Mesothelial cell of epicardium (in vitro differentiated cells): ENCODE measurements at regions not wholly inside any gene's neighbourhood (a gene's known extent, or its start where the extent isn't known, plus 50 kb on each side); places are given as distances from the start of the nearest gene placed in this dataset.

Experiments
- DNase-seq, 2 experiments: peaks; one replicate each; pipeline ENCODE4 v3.0.0; 2021; ENCODE audit warnings: low spot score in 2 of 2; ENCODE audit not compliant: unreplicated experiment in 2 of 2
- H3K27ac Mint-ChIP-seq: 2 replicates; pipeline ENCODE4 v1.8.0; 2021; ENCODE audit warnings: mixed read lengths
- H3K27me3 Mint-ChIP-seq: 2 replicates; pipeline ENCODE4 v1.8.0; 2021; ENCODE audit warnings: low read depth, mixed read lengths
- H3K36me3 Mint-ChIP-seq: 2 replicates; pipeline ENCODE4 v1.8.0; 2021; ENCODE audit warnings: mixed read lengths
- H3K4me1 Mint-ChIP-seq: 2 replicates; pipeline ENCODE4 v1.8.0; 2021; ENCODE audit warnings: mixed read lengths
- H3K4me3 Mint-ChIP-seq: 2 replicates; pipeline ENCODE4 v1.8.0; 2021; ENCODE audit warnings: mild to moderate bottlenecking, moderate library complexity, mixed read lengths
- H3K9me3 Mint-ChIP-seq: 2 replicates; pipeline ENCODE4 v1.8.0; 2021; ENCODE audit warnings: mixed read lengths
- CTCF ChIP-seq: fragments of 200-600 bp; sonication (generic); IDR thresholded peaks from one replicate; pipeline ENCODE4 v1.5.0; 2021; ENCODE audit warnings: antibody characterized with exemption; ENCODE audit not compliant: unreplicated experiment

GRCh38 chr4:100106982-100107381 is 83.3 kb downstream of the DDIT4L start:
- TF ChIP-seq CTCF = no peak
- Mint-ChIP-seq H3K4me3 (no peak overlapping the region), H3K4me1 (no peaks in the 10 kb centered on the region), H3K27me3 (no peaks in the 10 kb centered on the region), H3K36me3 (no peaks in the 10 kb centered on the region), H3K9me3 (no peaks in the 10 kb centered on the region), H3K27ac (no peak overlapping the region)
- DNase-seq = no peak

- Mint-ChIP-seq H3K27ac (no peak overlapping the region), H3K27me3 (no peaks in the 10 kb centered on the region), H3K4me3 (no peak overlapping the region), H3K4me1 (no peaks in the 10 kb centered on the region), H3K36me3 (no peaks in the 10 kb centered on the region), H3K9me3 (no peaks in the 10 kb centered on the region)
- TF ChIP-seq CTCF = no peak
- no peak for DNase-seq
Measured at GRCh38 chr4:100103671-100104070, 86.6 kb downstream of the DDIT4L start.

GRCh38 chr4:100100985-100101384 is 89.3 kb downstream of the DDIT4L start:
- Mint-ChIP-seq H3K4me1 (peaks cover 2% of the 10 kb centered on the region), H3K9me3 (no peaks in the 10 kb centered on the region), H3K36me3 (no peaks in the 10 kb centered on the region), H3K27me3 (no peaks in the 10 kb centered on the region), H3K27ac (no peak overlapping the region), H3K4me3 (no peak overlapping the region)
- no peak for TF ChIP-seq CTCF
- DNase-seq = no peak

GRCh38 chr4:100099746-100100145 is 90.5 kb downstream of the DDIT4L start:
- TF ChIP-seq CTCF = no peak
- H3K36me3 Mint-ChIP-seq = no peaks in the 10 kb centered on the region
- H3K27me3 Mint-ChIP-seq = no peaks in the 10 kb centered on the region
- no peak overlapping the region for H3K4me3 Mint-ChIP-seq
- no peaks in the 10 kb centered on the region for H3K9me3 Mint-ChIP-seq
- H3K4me1 Mint-ChIP-seq = peaks cover 4% of the 10 kb centered on the region
- no peak overlapping the region for H3K27ac Mint-ChIP-seq
- DNase-seq = no peak

- no peak for DNase-seq
- no peaks in the 10 kb centered on the region for H3K36me3 Mint-ChIP-seq
- peaks cover 6% of the 10 kb centered on the region for H3K4me1 Mint-ChIP-seq
- H3K4me3 Mint-ChIP-seq = no peak overlapping the region
- H3K9me3 Mint-ChIP-seq = no peaks in the 10 kb centered on the region
- no peak for TF ChIP-seq CTCF
- no peak overlapping the region for H3K27ac Mint-ChIP-seq
- no peaks in the 10 kb centered on the region for H3K27me3 Mint-ChIP-seq
Measured at GRCh38 chr4:100098681-100099080, 91.6 kb downstream of the DDIT4L start.

- no peaks in the 10 kb centered on the region for H3K9me3 Mint-ChIP-seq
- H3K4me3 Mint-ChIP-seq = no peak overlapping the region
- H3K4me1 Mint-ChIP-seq = peaks cover 10% of the 10 kb centered on the region
- no peaks in the 10 kb centered on the region for H3K36me3 Mint-ChIP-seq
- no peak for DNase-seq
- TF ChIP-seq CTCF = no peak
- no peak overlapping the region for H3K27ac Mint-ChIP-seq
- H3K27me3 Mint-ChIP-seq = no peaks in the 10 kb centered on the region
Measured at GRCh38 chr4:100098011-100098545, 92.2 kb downstream of the DDIT4L start.
